K562 (cell line): ENCODE measurements at regions not wholly inside any gene's neighbourhood (a gene's known extent, or its start where the extent isn't known, plus 50 kb on each side); places are given as distances from the start of the nearest gene placed in this dataset.

Experiments used
- E2F4 ChIP-seq: sonication (generic); formaldehyde crosslinking; IDR thresholded peaks from 2 replicates; pipeline ENCODE4 v1.8.0; 2022; ENCODE audit warnings: mild to moderate bottlenecking, low read depth, missing genetic modification reagents
- ELK1 ChIP-seq: sonication (generic); formaldehyde crosslinking; IDR thresholded peaks from 2 replicates; pipeline ENCODE4 v1.8.1; 2022; ENCODE audit warnings: missing genetic modification reagents
- IFI16 ChIP-seq: fragments of 250-450 bp; sonication (Bioruptor Pico); IDR thresholded peaks from 2 replicates; pipeline ENCODE4 v2.1.2; 2022; ENCODE audit warnings: mild to moderate bottlenecking, inconsistent platforms
- ZNF609 ChIP-seq: sonication (generic); formaldehyde crosslinking; IDR thresholded peaks from 2 replicates; pipeline ENCODE4 v1.8.1; 2023; ENCODE audit warnings: missing genetic modification reagents, mild to moderate bottlenecking, borderline replicate concordance
- TF ChIP-seq, protein P1 (sequence below), 2 experiments: IDR thresholded peaks in 1 of 2; conservative IDR thresholded peaks in 1 of 2; 2 replicates each; pipeline ENCODE4 v1.6.1; 2016; ENCODE audit warnings: low read depth in 2 of 2, mild to moderate bottlenecking in 1 of 2, missing compliant biosample characterization in 1 of 2, missing genetic modification characterization in 1 of 2, moderate library complexity in 1 of 2

GRCh38 chr3:153629148-153629547 lies 467.1 kb downstream of the RAP2B start (continued):
- TF ChIP-seq ELK1, result no peak
- TF ChIP-seq, protein P1, sequence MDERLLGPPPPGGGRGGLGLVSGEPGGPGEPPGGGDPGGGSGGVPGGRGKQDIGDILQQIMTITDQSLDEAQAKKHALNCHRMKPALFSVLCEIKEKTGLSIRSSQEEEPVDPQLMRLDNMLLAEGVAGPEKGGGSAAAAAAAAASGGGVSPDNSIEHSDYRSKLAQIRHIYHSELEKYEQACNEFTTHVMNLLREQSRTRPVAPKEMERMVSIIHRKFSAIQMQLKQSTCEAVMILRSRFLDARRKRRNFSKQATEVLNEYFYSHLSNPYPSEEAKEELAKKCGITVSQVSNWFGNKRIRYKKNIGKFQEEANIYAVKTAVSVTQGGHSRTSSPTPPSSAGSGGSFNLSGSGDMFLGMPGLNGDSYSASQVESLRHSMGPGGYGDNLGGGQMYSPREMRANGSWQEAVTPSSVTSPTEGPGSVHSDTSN (CRISPR knock-in tag; IDR thresholded peaks at IDR 0.05; ENCODE audit: low read depth), result no peak
- TF ChIP-seq, protein P1 (tag; conservative IDR thresholded peaks at IDR 0.05; ENCODE audit: low read depth), result no peak
- no peak for TF ChIP-seq IFI16
- TF ChIP-seq E2F4 (CRISPR knock-in tag), result no peak
- no peak for TF ChIP-seq ZNF609 (CRISPR knock-in tag)
- TF ChIP-seq, all 486 proteins: peak for 0
